HT-29 (cell line): ENCODE measurements at regions not wholly inside any gene's neighbourhood (a gene's known extent, or its start where the extent isn't known, plus 50 kb on each side); places are given as distances from the start of the nearest gene placed in this dataset.
A peak's percentile ranks its signal among the peaks of the same experiment; 100 is the strongest.

Experiments used
- DNase-seq: peaks from one replicate; pipeline ENCODE4 v3.0.0-alpha.2; 2015; ENCODE audit warnings: low spot score

GRCh38 chr22:27612115-27612514, 189.4 kb downstream of the MN1 start:
- no peak for DNase-seq

- no peak for DNase-seq
These were observed 188.2 kb downstream of the MN1 start for GRCh38 chr22:27613099-27614005.

DNA sequence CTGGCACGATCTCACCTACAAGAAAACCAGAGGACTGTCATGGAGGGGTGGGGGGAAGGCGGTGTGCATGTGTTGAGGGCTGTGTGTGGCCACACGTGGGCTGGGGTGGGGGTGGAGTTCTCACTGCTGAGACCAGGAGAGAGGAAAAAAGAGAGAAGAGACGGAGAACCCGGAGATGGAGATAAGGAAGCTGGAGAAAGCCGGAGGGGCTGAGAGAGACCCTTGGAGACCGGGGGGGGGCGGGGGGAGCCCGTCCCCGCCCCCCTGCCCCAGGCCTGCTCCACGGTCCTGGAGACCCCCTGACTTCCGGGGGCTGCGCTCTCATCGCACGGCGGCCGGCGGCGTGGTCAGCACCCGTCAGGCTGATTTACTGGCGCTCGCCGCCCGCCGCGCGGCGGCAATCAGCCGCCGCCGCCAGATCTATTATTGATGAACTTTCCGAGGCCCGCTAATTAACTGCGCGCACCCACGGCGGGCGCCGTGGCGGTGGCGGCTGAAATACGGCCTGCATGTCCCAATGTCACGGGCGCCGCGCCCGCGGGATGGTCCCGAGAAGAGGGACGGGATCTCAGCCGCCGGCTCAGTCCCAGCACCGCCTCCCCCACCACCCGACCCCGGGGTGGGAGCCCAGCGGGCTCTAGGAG, 187.4 kb downstream of the MN1 start:
- DNase-seq: no peak

DNA sequence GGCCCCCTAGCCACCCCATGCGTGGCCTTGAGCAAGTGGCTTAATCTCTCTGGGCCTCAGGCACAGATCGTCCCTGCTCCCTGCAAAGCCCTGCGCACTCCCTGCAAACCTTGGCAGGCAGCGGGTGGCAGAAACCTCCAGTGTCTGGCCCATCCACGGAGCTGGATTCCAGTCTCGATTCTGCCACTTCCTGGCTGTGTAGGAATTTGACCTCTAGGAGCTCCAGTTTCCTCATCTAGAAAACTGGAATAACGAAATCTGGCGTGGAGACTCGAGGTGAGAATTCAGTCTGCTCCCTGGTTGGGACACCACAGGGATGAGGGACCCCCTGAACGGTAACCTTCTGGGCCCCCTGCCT, 186.9 kb downstream of the MN1 start:
- DNase-seq: no peak

DNA sequence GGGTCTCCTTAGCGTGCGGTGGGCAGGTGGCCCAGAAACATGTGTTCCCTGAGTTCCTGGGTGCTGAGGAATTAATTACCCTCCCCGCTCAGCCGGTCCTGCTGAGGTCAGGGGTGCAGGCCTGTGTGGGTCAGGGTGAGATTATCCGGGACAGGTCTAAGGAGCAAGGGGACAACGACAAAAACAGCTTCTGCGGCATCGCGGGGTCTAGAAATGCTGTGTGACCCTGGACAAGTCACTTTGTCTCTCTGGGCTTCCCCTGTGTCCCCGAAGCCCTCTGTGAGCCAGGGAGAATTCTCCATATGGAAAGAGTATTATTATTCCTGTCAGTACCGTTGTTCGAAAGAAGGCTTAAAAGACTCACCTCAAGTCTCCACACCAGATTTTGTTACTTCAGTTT, 186.1 kb downstream of the MN1 start:
- no peak for DNase-seq

DNA sequence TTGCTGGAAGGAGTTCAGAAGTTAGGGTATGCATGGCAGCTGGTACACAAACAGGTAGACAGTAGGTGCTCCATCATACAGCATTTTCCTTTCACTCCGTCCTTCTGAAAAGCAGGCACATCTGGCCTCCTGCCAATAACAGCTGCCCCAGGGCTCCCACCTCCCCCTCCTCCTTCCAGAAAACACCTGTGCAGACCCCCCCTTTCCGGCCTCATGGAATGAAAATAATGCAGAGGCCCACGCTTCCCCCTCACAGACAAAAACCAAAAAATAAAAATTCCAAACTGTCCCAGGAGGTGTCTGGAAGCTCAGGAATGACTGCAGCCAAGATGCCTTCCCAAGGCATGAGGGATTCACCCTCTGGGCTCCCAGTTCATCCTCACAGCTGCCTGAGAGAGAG, 185.5 kb downstream of the MN1 start:
- DNase-seq: no peak

DNA sequence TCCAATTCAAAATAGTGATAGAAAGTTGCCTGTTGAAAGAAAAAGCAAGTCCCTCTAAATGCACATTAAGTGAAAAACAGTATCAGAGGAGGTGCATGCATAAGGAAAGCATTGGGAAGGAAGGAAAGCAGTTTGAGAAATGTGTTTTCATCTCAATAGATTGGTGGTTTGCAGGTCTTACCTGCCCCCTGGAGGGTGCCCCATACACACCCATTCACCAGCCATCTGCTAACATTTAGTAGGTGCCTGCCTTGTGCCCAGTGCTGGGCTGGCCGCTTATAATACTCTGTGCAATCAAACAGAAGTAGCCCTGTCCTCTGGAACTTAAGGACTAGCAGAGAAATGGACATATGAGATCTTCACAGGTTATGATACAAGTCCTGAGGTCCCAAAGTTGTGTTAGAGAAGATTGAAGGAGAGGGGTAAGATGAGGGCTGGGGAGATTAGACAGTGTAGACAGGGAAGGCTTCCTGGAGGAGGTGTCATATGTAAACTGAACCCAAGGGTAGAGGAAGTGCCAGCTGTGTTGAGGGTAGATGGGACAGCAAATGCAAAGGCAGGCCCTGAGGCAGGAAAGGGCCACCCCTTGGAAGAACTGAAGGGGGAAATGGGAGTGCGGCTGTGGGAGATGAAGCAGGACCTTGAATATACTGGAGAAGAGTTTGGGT, 184.2 kb downstream of the MN1 start:
- DNase-seq: no peak

DNA sequence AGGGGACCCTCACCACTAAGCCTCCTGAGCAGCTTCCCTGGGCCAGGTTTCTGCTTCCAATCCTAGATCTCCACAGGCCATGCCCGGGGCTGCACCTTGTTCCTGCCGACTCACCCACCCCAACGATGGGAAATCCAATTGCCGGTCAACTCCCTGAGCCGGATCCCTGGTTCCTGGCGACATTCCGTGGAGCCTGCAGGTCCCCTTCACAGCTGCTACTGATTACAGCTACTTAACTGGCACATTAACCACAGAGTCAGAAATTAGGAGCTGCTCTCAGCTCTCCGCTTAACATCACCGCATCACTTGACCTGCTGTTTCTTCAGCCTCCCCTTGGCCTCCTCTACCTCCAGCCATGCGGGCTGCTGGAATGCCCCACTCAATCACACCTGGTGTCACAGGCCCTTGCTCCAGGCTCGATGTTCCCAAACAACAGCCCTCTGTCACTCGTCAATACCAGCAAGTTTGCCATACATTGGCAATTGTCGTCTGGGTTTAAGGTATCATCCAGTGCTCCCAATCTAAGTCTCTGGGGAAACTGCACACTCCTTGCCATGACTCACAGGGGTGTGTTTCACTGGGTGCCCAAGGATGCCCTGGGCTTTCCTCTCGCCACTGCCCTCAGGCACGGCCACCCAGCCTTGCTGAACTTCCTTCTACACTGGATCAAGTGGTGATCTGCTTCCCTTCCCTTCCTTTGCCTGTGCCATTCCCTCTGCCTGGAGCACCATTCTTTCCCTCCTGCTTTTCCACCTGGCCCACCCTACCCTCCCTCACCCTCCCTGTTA, 181.0 kb downstream of the MN1 start:
- no peak for DNase-seq

- DNase-seq: no peak
These were observed 180.0 kb downstream of the MN1 start for GRCh38 chr22:27621486-27622070.

- DNase-seq: no peak
These were observed 177.5 kb downstream of the MN1 start for GRCh38 chr22:27624042-27624441.

DNA sequence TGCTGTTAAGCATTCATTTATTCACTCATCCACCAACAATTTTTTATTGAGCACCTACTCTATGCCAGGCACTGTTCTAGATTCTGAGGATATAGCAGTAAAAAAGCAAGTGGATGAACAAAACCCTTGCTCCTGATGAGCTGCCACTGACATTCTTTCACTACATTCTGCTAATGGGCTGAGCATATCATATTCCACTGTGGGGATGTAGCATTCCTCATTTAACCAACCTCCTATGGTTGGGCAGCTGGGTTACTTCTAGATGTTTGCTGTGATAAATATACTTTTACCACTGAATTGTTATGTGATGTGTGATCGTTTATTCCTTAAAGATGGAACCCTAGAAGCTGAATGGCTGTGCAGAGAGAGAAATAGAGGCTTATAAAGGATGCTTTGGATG, 176.9 kb downstream of the MN1 start:
- no peak for DNase-seq

GRCh38 chr22:27625769-27626674, 175.5 kb downstream of the MN1 start:
- DNase-seq: no peak

DNA sequence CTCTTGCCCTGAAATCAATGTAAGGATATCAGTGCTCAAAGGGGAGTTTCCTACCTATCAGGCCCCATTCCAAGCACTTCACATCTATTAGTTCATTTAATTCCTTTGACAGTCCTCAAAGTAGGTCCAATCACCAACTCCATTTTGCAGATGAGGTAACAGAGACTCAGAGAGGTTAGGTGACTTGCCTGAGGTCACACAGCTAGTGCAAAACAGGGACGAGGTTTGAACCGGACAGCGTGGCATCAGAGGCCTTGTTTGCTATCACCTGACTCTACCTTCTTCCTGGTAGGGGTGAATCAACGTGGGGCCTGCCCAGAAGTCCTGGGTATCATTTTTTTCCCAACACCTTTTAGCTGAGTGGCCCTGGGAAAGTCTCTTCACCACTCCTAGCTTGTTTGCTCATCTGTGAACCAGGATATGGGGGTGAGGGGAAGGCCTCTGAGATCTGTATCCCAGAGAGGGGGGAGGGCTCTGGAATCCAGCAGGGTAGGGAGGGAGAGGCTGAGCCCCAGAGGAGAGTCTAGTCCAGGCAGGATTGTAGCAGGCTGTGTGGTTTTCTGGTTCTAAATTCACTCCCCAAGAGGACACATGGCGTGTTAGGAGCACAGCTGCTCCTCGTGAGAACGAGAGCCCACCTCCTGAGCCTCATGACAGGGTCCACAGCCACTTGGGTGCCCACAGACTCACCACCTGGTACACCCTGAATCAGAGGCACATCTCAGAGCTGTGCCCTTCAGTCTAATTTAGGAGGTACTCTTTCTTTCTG, 174.7 kb downstream of the MN1 start:
- no peak for DNase-seq

DNA sequence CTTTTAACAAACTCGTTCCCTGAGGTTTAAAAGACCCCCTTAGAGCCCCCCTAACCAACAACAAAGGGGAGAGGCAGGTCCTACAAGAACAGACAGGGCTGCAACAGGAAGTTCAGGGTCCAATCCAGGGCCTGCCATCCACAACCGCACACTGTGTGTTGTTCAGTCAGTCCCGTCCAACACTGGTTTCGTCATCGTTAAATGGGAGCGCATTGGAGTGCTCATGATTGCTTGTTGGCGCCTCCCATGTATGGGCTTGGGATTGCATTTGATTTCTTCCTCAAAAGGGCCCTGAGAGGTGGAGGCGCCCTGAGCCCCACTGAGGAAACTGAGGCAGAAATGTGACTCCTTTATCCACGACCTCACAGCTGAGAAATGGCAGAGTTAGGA, 174.1 kb downstream of the MN1 start:
- no peak for DNase-seq

- no peak for DNase-seq
These were observed 173.7 kb downstream of the MN1 start for GRCh38 chr22:27627901-27628300.

- DNase-seq: no peak
These were observed 173.2 kb downstream of the MN1 start for GRCh38 chr22:27628341-27628740.

DNA sequence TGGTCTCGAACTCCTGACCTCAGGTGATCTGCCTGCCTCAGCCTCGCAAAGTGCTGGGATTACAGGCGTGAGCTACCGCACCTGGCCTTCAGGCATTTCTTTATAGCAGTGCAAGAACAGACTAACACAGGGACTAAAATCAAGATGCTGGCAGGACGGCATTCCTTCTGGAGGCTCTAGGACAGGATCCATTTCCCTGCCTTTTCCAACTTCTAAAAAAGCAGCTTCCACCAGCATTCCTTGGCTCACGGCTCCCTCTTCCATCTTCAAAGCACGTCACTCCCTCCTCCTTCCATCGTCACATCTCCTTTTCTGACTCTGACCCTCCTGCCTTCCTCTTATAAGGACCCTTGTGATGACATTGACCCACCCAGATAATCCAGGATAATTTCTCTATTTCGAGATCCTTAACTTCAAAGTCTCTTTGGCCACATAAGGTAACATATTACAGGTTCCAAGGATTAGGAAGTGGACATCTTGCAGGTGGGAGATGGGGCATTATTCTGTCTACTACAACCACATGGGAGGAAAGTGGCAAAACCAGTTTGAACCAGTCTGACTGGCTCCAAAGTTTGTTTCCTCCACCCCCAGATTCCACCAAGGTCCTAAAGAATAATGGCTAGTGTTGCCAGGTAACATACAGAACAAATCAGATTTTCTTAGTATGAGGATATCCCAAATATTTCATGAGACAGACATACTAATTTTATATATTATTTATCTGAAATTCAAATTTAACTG, 172.5 kb downstream of the MN1 start:
- DNase-seq: peak; percentile 24

DNA sequence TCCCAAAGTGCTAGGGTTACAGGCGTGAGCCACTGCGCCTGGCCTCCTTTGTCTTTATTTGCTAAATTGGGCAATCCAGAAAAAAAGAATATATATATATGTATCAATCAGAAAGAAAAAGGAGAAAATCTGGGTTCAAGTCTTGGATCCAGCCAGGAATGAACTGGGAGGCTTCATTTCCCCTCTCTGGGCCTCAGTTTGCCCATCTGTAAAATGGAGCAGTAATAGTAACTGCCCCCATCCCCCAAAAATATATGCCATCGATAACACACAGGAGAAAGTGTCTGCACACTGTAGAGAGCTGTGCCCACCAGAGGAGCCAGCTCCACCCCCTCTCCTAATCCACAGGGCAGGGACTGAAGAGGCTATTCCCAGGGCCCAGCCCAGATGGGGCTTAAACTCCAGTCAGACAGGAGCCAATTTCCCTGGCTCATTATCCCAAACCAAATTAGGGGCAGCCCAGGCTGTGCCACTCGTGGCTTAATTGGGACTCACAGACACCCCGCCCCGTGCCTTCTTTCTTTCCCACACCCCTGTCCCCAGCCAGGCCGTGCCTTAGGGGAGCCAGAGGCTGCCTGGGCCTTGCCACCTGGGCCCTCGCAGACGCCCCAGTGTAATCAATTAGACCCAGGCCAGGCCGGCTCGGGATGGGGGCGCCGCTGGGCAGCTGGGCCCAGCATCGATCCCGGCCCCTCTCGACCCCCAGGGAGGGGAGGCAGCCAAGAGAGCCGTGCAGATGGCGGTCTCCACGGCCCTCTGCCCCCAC, 171.5 kb downstream of the MN1 start:
- no peak for DNase-seq
